NAMALWA (cell line): ENCODE measurements at regions not wholly inside any gene's neighbourhood (a gene's known extent, or its start where the extent isn't known, plus 50 kb on each side); places are given as distances from the start of the nearest gene placed in this dataset.
A peak's percentile ranks its signal among the peaks of the same experiment; 100 is the strongest.
"Not testable (repeated sequence)": the region's sequence is repeated elsewhere in the genome, so short reads cannot be mapped to it uniquely, and the experiment has no call there.

Experiments
- DNase-seq: peaks from one replicate; pipeline ENCODE4 v3.0.0-alpha.2; 2015; ENCODE audit warnings: low spot score

DNA sequence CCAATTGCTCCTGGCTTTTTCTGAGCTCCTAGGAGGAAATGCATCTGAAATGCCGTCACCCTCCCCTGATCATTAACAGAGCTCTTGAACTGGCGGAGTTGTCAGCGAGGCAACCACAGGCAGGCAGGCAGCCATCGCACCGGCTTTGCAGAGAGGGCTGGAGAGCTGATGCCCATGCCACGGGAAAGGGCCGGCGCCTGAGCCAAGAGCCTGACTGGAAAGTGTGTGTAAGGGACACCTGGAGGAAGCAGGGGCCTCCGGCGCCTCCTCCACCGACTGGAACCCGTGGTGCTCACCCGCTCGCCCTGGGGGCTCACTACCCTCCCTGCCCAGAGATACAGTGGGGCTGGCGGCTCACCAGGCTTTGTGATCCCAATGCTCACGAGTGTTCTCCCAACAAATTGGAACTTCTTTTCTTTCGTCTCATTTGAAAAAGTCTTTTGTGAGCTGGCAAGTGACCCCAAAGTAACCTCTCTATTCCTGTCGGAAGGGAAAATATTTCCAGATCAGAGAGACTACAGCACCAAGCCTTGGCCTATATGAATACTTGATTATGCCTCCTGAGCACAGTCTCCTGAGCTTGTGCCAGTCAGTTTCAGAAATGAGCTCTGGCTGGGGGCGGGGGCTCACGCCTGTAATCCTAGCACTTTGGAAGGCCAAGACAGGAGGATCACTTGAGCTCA is 97.7 kb upstream of the SLC25A33 start:
- no peak for DNase-seq

DNA sequence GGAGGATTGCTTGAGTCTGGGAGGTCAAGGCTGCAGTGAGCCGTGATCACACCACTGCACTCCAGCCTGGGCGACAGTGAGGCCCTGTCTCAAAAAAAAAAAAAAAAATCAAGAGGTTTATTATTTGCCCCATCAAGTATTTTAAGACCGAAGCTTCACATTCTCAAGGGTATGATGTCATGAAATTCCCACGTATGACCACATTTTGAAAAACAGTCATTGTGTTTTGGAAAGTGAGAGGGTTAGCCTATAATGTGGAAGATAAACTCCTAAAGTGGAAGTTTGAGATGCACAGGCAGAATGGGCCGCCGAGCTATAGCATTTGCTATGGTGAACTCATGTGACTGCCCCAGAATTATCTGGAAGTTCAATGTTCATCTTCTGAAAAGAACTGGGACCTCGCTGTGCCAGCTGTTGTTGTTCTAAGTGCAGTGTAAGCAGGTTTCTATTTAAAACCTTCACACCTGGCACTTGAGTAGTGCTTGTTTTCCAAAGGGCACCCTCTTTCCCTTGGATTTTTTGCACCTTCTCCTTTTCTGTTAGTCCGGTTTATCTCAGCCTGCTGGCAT is 96.9 kb upstream of the SLC25A33 start:
- no peak for DNase-seq

GRCh38 chr1:9442986-9443385 is 96.3 kb upstream of the SLC25A33 start:
- DNase-seq = no peak

GRCh38 chr1:9443913-9444445 is 95.3 kb upstream of the SLC25A33 start:
- no peak for DNase-seq

GRCh38 chr1:9444532-9444931 is 94.7 kb upstream of the SLC25A33 start:
- no peak for DNase-seq

DNA sequence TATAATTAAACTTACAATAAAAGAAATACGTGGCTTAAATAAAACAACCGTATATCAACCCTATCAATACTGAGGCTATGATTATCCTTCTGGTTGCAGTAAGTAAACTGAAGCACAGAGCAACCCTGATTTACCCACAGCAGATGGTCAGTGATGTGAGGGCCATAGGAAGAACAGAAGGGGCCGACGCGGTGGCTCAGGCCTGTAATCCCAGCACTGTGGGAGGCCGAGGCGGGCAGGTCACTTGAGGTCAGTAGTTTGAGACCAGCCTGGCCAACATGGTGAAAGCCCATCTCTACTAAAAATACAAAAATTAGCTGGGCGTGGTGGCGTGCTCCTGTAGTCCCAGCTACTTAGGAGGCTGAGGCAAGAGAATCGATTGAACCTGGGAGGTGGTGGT is 94.2 kb upstream of the SLC25A33 start:
- not testable (repeated sequence) for DNase-seq

- no peak for DNase-seq
Measured at GRCh38 chr1:9447215-9447960, 91.9 kb upstream of the SLC25A33 start.

DNA sequence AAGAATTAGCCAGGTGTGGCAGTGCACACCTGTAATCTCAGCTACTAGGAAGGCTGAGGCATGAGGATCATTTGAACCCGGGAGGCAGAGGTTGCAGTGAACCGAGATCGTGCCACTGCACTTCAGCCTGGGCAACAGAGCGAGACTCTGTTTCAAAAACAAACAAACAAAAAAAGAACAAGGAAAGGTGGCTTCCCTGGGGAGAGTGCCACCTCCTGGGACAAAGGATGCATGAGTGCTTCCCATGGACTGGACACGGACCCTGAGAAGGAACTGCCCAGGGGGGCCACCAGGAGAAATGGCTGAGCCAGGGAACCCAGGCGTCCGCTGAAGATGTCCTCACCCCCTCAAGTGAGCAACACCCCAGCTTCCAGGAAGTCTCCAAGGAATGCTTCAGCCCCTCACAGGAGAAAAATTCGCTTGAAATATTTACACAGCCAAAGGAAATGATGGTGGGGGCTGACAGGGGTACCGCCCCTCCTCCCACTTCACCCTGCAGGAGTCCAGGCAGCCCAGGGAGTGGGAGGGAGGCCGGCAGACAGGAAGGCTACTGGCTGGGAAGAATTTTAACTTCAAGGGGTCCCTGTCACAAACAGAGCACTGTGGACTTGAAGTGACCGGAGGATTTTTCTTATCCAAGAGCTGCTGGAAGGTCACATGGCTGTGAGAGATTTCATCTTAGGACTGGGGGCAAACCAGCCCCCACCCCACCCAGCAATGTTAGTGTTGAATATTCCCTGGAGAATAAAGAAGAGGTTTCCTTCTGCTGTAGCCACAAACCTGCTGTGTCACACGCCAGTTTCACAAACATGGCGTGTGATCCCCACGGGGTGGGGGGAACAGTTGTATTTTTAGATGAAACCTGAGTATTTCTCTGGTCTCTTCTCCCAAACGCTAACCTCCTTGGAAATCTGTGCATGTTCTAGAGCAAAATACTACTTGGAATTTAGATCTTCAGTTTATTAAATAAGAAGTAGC is 90.8 kb upstream of the SLC25A33 start:
- DNase-seq = no peak

DNA sequence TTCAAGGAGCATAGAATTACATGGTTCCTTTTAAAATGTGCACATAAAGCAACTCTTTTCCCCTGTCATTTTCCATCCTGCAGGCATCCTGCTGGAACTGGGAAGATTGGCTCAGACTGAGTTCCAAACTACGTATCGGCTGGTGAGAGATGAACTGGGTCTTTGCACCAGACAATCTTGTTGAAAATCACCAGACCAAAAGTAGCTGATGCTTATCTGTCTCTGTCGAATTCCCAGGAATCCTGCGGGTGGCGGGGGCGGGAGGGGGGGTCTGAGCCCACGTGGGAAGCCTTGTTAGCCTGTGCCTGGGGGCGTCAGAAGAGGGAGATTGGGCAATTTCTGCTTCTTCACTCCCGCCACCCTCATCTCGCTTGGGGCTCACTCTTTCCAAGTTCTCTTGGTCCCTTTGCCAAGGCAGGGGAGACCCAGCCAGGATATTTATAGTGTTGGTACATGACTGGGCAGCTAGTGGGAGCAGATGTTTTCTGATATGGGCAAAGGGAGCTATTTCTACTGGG is 90.1 kb upstream of the SLC25A33 start:
- DNase-seq = no peak

DNA sequence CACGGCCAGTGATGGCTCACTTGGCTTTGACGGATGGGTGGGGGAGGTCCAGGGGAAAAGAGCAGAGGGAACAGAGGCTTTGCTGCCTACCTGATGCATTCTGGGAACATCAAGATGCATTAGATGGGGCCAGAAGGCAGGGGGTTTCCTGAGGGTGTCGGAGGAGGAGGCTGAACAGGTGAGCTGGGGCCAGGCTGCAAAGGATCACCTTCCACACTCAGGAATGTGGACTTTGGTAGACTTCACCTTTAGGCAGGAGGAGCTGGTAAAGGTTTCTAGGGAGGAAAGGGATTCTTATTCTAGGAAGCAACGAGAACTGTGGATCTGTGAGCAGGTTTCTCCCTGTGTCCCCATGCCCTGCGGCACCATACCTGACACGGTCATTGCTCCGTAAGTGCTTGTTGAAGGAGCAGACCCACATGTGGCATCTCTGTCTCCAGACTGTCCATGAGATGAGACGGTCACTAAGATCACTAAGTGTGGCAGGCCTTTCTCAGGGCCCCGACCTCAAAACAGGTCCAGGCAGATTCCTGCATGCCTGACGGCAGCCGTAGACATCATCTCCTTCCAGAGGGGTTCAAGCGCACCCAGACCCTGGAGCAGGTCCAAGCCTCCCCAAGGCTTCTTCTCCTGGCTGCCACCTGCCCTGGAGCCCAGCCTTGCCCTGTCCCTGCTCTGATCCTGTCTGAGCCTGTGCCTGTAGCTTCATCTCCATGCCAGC is 89.1 kb upstream of the SLC25A33 start:
- no peak for DNase-seq

GRCh38 chr1:9451081-9451480 is 88.2 kb upstream of the SLC25A33 start:
- no peak for DNase-seq

DNA sequence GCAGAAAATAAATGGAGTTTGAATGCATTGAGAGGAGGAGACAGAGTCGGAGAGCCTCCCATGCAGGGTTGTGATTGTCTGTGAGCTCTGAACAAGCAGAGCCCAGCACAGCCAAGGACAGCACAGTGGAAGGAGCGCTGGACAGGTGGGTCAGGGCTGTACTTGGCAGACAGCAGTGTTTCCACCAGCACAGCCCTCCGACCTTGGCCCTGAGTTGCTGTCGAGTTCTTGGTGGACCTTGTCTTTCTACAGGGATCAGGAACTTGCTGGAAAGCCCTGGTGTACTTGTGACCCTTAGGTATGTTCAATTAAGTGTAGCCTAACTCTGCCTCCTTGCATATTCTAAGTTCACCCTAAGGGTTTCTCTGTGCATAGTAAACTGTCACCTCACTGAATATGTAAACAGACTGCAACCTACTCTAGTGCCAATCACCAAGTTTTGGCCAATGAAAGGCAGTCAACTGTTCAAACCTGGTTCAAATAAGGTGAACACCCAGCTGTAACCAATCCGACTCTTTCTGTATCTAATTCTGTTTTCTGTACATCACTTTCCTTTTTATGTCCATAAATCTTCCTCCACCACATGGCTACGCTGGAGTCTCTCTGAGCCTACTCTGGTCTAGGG is 86.6 kb upstream of the SLC25A33 start:
- DNase-seq = no peak

DNA sequence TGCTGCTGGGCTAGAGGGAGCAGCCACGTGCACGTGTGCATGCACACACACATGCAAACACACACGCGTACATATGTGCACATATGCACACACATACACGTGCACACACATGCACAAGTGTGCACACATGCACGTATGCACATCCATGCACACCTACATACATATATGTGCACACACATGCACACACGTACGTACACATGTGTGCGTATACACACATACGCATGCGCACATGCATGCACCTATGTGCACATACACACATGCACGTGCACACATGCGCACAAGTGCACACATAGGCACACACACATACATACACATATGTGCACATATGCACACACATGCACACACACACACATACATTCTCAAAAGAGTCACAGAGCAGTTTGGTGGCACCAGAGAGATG is 85.9 kb upstream of the SLC25A33 start:
- no peak for DNase-seq

GRCh38 chr1:9453779-9454418 is 85.4 kb upstream of the SLC25A33 start:
- no peak for DNase-seq

DNA sequence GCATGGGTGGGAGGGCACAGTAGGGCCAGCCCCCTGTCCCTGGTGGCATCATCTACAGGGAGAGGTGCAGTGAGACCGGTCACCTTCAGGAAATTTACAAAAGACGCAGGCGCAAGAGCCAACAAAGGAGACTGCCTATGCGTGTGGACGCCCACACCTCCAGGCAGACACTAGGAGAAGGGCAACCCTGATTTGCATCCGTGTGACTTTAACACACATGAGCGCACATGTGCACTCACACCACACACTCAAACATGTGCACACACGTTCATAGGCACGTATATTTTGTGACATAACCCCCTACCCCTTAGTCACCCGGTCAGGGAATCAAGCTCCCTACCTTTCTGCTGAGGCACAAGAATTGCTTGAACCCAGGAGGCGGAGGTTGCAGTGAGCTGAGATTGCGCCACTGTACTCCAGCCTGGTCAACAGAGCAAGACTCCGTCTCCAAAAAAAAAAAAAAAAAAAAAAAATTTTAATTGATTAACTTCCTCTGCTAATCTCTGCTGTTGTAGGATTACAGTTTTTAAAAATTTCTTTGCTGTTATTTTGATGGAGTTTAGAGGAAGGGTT is 84.7 kb upstream of the SLC25A33 start:
- no peak for DNase-seq

- peak; percentile 73 for DNase-seq
Measured at GRCh38 chr1:9455487-9456234, 83.6 kb upstream of the SLC25A33 start.

GRCh38 chr1:9456833-9457232 is 82.4 kb upstream of the SLC25A33 start:
- no peak for DNase-seq

DNA sequence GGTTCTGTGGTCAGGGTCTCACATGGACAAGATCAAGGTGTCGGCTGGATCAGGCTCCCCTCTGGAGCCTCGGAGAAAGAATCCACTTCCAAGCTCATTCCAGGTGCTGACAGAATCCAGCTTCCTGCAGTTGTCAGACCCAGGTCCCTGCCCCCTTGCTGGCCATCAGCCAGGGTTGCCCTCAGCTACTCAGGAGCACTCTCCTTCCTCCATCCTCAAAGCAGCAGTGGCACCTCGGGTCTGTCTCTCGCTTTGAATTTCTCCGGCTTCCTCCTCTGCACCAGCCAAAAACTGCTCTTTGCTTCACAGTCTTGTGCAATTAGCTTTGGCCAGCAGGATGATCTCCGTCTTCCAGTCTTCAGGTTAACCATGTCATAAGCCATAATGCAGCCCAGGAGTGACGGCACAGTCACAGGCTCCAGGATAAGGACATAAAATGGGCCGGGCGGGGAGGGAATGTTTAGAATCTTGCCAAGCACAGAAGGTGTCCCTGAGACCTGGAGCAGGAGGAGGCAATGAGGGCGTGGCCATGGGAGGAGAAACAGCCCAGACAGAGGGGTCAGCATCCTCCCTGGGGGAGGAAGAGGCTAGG is 79.4 kb upstream of the SLC25A33 start:
- DNase-seq = no peak

DNA sequence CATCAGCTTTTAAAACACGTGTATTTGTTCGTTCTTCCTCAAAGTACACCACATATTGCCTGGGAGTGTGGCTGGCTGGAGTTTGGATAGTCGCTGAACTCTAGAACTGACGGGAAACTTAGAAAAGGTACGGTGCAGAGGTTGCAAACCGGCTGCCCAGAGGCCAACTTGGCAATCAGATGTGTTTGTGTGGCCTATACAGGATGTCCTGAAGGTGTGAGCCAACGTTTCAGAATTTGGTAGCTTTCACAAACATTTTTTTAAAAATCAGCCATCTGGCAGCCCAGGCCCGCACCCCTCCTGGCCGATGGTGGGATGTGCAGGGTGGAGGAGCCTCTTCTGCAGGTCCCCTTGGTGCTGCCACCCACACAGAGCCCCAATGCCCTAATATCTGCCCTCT is 73.6 kb upstream of the SLC25A33 start:
- no peak for DNase-seq
